ENCODE measurements at regions not wholly inside any gene's neighbourhood (a gene's known extent, or its start where the extent isn't known, plus 50 kb on each side); places are given as distances from the start of the nearest gene placed in this dataset.

- Histone ChIP-seq H3K4me1 (ENCODE audit: control insufficient read depth, insufficient read depth, low read length) (no peaks in the 10 kb centered on the region), H3K4me3 (ENCODE audit: low read depth, low read length) (no peak overlapping the region), H3K9ac (ENCODE audit: low read depth, low read length) (no peak overlapping the region), H3K9me3 (ENCODE audit: control insufficient read depth, insufficient read depth, low read length) (no peaks in the 10 kb centered on the region), H3K36me3 (ENCODE audit: control insufficient read depth, insufficient read depth, low read length) (no peaks in the 10 kb centered on the region), H3K27me3 (ENCODE audit: control insufficient read depth, insufficient read depth, low read length) (no peaks in the 10 kb centered on the region)
Observed at GRCh38 chr9:108217431-108218349, 638.1 kb downstream of the ACTL7B start.

DNA sequence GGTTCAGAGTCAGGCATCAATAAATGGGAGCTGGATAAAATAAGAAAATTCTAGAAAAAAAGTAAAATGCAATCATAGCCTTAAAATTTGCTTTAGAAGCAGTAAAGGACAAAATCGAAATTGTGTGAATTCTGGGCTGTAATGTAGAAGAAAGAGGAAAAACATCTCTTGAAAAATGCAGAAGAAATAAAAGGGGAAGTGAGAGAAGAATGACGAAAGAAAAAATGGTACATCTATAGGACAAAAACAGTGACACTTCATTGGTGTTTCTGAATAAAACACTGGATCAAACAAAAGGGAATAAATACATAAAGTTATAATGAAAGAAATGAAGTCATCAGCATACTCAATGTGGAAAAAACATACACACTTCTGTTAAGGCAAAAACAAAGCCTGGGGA is 642.3 kb downstream of the ACTL7B start:
- Histone ChIP-seq H3K9me3 (ENCODE audit: control insufficient read depth, insufficient read depth, low read length) (no peaks in the 10 kb centered on the region), H3K4me3 (ENCODE audit: low read depth, low read length) (no peak overlapping the region)

GRCh38 chr9:108212184-108212583 is 643.6 kb downstream of the ACTL7B start:
- H3K27me3 ChIP-seq (ENCODE audit: control insufficient read depth, insufficient read depth, low read length), result no peaks in the 10 kb centered on the region
- H3K4me3 ChIP-seq (ENCODE audit: low read depth, low read length), result no peak overlapping the region
- H3K9ac ChIP-seq (ENCODE audit: low read depth, low read length), result no peak overlapping the region
- H3K4me1 ChIP-seq (ENCODE audit: control insufficient read depth, insufficient read depth, low read length), result no peaks in the 10 kb centered on the region
- no peaks in the 10 kb centered on the region for H3K36me3 ChIP-seq (ENCODE audit: control insufficient read depth, insufficient read depth, low read length)
- H3K9me3 ChIP-seq (ENCODE audit: control insufficient read depth, insufficient read depth, low read length), result no peaks in the 10 kb centered on the region

More for the DNA sequence above, 642.3 kb downstream of the ACTL7B start:
- H3K4me1 ChIP-seq (ENCODE audit: control insufficient read depth, insufficient read depth, low read length), result no peaks in the 10 kb centered on the region
- H3K27me3 ChIP-seq (ENCODE audit: control insufficient read depth, insufficient read depth, low read length), result no peaks in the 10 kb centered on the region
- no peak overlapping the region for H3K9ac ChIP-seq (ENCODE audit: low read depth, low read length)
- H3K36me3 ChIP-seq (ENCODE audit: control insufficient read depth, insufficient read depth, low read length), result no peaks in the 10 kb centered on the region

- H3K4me1 ChIP-seq (ENCODE audit: control insufficient read depth, insufficient read depth, low read length), result no peaks in the 10 kb centered on the region
- no peaks in the 10 kb centered on the region for H3K9me3 ChIP-seq (ENCODE audit: control insufficient read depth, insufficient read depth, low read length)
- H3K27me3 ChIP-seq (ENCODE audit: control insufficient read depth, insufficient read depth, low read length), result no peaks in the 10 kb centered on the region
- no peak overlapping the region for H3K4me3 ChIP-seq (ENCODE audit: low read depth, low read length)
- H3K9ac ChIP-seq (ENCODE audit: low read depth, low read length), result no peak overlapping the region
- no peaks in the 10 kb centered on the region for H3K36me3 ChIP-seq (ENCODE audit: control insufficient read depth, insufficient read depth, low read length)
Observed at GRCh38 chr9:108211411-108211955, 644.3 kb downstream of the ACTL7B start.

DNA sequence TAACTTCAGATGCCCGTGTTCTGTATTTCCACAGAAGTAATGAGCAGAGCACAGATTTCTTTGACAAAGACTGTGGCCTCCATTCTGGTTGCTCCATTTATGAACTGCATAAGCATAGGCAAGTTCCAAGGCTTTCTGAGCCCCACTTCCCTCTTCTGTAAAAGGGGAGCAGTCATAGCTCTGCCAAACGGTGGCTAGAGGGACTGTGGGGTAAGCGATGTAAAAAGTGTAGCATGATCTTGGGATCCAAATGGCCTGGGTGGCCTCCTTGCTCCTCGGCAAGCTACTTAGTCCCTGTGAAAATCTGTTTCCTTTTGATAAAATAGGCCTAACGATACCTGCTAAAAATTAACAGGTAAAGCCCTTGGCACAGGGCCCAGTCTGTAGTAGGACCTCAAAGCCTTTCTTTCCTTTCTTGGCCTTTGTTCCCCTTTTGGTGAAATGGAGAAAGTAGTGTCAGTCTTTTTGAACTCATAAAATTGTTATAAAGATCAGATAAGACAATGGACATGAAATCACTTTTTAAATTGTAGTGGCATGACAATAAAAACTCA is 646.6 kb downstream of the ACTL7B start:
- Histone ChIP-seq H3K4me1 (ENCODE audit: control insufficient read depth, insufficient read depth, low read length) (no peaks in the 10 kb centered on the region), H3K9me3 (ENCODE audit: control insufficient read depth, insufficient read depth, low read length) (no peaks in the 10 kb centered on the region), H3K27me3 (ENCODE audit: control insufficient read depth, insufficient read depth, low read length) (no peaks in the 10 kb centered on the region), H3K4me3 (ENCODE audit: low read depth, low read length) (no peak overlapping the region), H3K36me3 (ENCODE audit: control insufficient read depth, insufficient read depth, low read length) (no peaks in the 10 kb centered on the region), H3K9ac (ENCODE audit: low read depth, low read length) (no peak overlapping the region)

DNA sequence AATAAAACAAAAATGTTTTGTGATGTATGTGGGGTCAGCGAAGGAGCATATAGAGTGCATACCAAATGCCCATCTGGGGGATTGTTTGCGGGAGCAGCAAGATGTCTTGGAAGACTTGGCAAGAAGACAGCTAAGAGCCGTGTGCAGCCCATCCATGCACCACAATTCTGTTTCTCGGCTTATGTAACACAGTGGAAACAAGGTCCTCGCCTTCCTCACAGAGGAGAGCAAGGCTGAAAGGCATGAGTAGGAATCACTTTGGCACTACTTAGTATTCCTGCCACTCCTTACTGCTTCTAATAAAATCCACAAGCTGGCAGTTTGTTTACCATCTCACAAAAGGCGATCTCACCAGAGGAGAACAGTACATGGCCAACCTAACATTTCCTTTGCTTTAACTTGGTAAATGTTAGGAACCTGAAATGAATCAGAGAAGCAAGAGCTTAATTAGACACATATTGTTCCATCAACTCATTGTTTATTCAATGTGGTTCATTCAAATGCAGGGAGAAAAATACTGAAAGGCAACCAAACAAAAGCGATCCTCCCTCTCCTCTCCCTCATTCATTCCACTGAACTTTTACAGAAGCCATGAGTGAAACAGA is 648.1 kb downstream of the ACTL7B start:
- H3K27me3 ChIP-seq (ENCODE audit: control insufficient read depth, insufficient read depth, low read length), result no peaks in the 10 kb centered on the region
- H3K4me3 ChIP-seq (ENCODE audit: low read depth, low read length), result no peak overlapping the region
- no peak overlapping the region for H3K9ac ChIP-seq (ENCODE audit: low read depth, low read length)
- H3K36me3 ChIP-seq (ENCODE audit: control insufficient read depth, insufficient read depth, low read length), result no peaks in the 10 kb centered on the region
- H3K9me3 ChIP-seq (ENCODE audit: control insufficient read depth, insufficient read depth, low read length), result no peaks in the 10 kb centered on the region
- no peaks in the 10 kb centered on the region for H3K4me1 ChIP-seq (ENCODE audit: control insufficient read depth, insufficient read depth, low read length)

- Histone ChIP-seq H3K36me3 (ENCODE audit: control insufficient read depth, insufficient read depth, low read length) (no peaks in the 10 kb centered on the region), H3K4me1 (ENCODE audit: control insufficient read depth, insufficient read depth, low read length) (no peaks in the 10 kb centered on the region), H3K4me3 (ENCODE audit: low read depth, low read length) (no peak overlapping the region)
Observed at GRCh38 chr9:108205276-108205675, 650.5 kb downstream of the ACTL7B start.

DNA sequence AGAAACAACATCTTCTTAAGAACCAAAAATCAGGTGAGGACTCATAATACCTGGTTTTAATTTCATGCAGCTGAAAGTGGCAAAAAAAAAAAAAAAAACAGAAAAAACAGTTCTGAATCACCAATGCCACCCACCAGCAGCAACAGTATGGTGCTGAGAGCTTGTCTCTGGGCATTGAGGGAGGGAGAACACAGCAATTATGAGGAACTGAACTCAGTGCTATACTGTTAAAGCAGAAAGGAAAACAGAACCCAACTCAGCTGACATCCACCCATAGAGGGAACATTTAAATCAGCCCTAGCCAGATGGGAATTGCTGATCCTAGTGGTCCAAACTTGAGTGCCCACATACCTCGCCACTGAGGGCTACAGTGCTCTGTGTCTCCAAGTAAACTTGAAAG is 657.9 kb downstream of the ACTL7B start:
- no peaks in the 10 kb centered on the region for H3K9me3 ChIP-seq (ENCODE audit: control insufficient read depth, insufficient read depth, low read length)
- no peak overlapping the region for H3K4me3 ChIP-seq (ENCODE audit: low read depth, low read length)
- no peaks in the 10 kb centered on the region for H3K36me3 ChIP-seq (ENCODE audit: control insufficient read depth, insufficient read depth, low read length)
- H3K4me1 ChIP-seq (ENCODE audit: control insufficient read depth, insufficient read depth, low read length), result no peaks in the 10 kb centered on the region
- H3K27me3 ChIP-seq (ENCODE audit: control insufficient read depth, insufficient read depth, low read length), result no peaks in the 10 kb centered on the region
- no peak overlapping the region for H3K9ac ChIP-seq (ENCODE audit: low read depth, low read length)

More at GRCh38 chr9:108205276-108205675, 650.5 kb downstream of the ACTL7B start:
- Histone ChIP-seq H3K9ac (ENCODE audit: low read depth, low read length) (no peak overlapping the region), H3K9me3 (ENCODE audit: control insufficient read depth, insufficient read depth, low read length) (no peaks in the 10 kb centered on the region), H3K27me3 (ENCODE audit: control insufficient read depth, insufficient read depth, low read length) (no peaks in the 10 kb centered on the region)

DNA sequence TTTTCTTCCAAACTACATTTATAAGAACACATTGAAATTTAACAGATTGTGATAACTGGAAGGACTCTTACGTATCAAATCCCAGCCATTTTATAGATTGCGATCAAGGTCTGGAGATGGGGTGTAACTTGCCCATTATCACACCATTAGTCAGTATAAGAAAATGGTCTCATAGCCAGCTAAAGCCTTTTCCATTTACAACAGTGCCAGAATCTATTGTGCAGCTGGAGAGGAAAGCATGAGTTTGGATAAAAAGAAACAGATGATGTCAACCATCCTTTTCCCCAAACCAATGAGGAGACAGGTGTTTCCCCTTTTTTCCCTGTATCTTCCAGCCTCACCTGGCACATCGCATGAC is 658.8 kb downstream of the ACTL7B start:
- H3K4me1 ChIP-seq (ENCODE audit: control insufficient read depth, insufficient read depth, low read length), result no peaks in the 10 kb centered on the region
- no peaks in the 10 kb centered on the region for H3K9me3 ChIP-seq (ENCODE audit: control insufficient read depth, insufficient read depth, low read length)
- no peaks in the 10 kb centered on the region for H3K27me3 ChIP-seq (ENCODE audit: control insufficient read depth, insufficient read depth, low read length)
- no peak overlapping the region for H3K4me3 ChIP-seq (ENCODE audit: low read depth, low read length)
- no peaks in the 10 kb centered on the region for H3K36me3 ChIP-seq (ENCODE audit: control insufficient read depth, insufficient read depth, low read length)
- H3K9ac ChIP-seq (ENCODE audit: low read depth, low read length), result no peak overlapping the region

DNA sequence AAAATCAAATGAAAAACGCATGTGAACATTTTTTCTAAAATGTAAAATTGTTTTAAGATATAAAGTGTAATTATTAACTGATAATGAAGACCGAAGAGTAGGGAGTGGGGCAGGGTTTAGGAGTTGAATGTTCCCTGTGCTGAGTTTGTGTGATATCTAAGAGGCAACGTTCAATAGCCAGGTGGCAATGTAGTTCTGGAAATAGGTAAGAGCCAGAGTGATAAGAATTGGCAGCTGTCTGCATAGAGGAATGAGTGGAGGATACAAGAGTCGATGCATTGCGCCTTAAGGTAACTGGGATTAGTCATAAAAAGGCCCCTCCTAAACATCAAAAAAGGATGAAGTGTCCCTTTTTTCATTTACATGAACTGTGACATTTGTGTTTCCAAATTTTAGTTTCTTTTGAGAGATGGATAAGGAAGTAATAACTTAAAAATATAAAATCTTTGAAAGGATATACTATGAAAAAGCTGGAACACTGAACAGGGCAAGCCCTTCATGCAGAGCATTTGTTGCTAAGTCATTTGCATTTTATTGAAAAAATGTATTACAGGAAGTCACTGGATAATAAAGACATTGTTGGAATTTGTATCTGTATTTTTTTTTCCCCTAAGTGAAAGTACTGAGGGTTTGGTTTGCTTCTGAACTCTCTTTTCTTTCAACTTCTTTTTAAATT is 659.3 kb downstream of the ACTL7B start:
- Histone ChIP-seq H3K4me3 (ENCODE audit: low read depth, low read length) (no peak overlapping the region), H3K4me1 (ENCODE audit: control insufficient read depth, insufficient read depth, low read length) (no peaks in the 10 kb centered on the region), H3K27me3 (ENCODE audit: control insufficient read depth, insufficient read depth, low read length) (no peaks in the 10 kb centered on the region), H3K9me3 (ENCODE audit: control insufficient read depth, insufficient read depth, low read length) (no peaks in the 10 kb centered on the region), H3K9ac (ENCODE audit: low read depth, low read length) (no peak overlapping the region), H3K36me3 (ENCODE audit: control insufficient read depth, insufficient read depth, low read length) (no peaks in the 10 kb centered on the region)

DNA sequence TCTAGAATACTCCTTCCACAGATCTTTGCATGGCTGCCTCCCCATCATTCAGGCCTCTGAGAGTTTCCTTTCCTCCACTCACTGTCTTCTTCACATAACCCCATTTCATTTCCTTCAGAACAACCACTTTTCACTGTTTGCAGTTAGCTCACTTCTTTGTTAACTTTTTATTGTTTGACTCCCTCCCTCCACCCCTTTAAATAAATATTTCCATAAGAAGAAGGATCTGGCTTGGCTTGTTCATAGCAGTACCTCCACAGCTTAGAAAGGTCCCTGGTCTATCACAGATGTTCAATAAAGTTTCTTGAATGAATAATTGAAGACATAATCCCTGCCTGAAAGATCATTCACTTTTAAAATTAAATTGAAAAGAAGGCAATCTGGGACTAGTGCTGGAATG is 661.6 kb downstream of the ACTL7B start:
- Histone ChIP-seq H3K36me3 (ENCODE audit: control insufficient read depth, insufficient read depth, low read length) (no peaks in the 10 kb centered on the region), H3K4me3 (ENCODE audit: low read depth, low read length) (no peak overlapping the region), H3K4me1 (ENCODE audit: control insufficient read depth, insufficient read depth, low read length) (no peaks in the 10 kb centered on the region), H3K9ac (ENCODE audit: low read depth, low read length) (no peak overlapping the region), H3K27me3 (ENCODE audit: control insufficient read depth, insufficient read depth, low read length) (no peaks in the 10 kb centered on the region), H3K9me3 (ENCODE audit: control insufficient read depth, insufficient read depth, low read length) (no peaks in the 10 kb centered on the region)

Data from iPS-15b (cell line).